Pulmonary artery endothelial cell (primary cell): ENCODE measurements at regions not wholly inside any gene's neighbourhood (a gene's known extent, or its start where the extent isn't known, plus 50 kb on each side); places are given as distances from the start of the nearest gene placed in this dataset.
"Not testable (repeated sequence)": the region's sequence is repeated elsewhere in the genome, so short reads cannot be mapped to it uniquely, and the experiment has no call there.

Experiments used
- DNase-seq: peaks from one replicate; pipeline ENCODE4 v3.0.0-alpha.2; 2011; ENCODE audit warnings: low read depth, low spot score

DNA sequence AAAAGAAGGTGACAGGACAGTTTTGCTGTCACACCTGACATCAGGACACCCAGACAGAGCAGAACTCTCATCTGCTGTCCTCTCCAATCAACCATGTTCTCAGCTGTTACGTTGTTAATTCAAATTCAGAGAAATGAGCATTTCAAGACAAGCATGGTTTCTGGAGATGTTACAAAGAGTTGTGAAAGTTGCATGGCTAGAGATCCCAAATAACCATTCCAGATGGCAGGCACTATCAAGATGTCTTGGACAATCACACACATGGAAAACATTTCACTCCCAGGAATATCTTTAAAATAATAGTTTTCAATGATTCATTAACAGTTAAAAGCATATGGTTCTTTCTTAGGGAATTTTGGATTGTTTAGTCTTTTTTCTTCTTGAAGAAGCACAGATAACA is 533.1 kb downstream of the AGTPBP1 start:
- no peak for DNase-seq

DNA sequence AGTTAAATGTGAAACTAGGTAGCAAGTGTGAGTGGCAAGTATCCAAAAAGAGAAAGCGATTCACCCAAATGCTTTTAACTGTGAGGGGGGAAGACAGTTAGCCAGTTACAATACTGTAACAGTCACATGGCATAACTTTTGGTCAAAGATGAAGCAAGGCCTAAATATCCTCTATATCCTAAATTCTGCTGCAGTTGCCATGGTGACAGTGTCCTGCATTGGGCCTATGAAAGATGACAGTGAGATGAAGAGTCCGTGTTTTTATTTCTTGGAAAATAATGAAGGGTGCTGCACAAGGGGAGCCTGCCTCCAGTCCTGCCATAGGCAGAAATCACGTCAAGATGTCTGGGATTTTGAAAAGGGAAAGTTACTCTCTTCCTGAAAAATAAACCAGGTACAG is 534.6 kb downstream of the NTRK2 start:
- no peak for DNase-seq

DNA sequence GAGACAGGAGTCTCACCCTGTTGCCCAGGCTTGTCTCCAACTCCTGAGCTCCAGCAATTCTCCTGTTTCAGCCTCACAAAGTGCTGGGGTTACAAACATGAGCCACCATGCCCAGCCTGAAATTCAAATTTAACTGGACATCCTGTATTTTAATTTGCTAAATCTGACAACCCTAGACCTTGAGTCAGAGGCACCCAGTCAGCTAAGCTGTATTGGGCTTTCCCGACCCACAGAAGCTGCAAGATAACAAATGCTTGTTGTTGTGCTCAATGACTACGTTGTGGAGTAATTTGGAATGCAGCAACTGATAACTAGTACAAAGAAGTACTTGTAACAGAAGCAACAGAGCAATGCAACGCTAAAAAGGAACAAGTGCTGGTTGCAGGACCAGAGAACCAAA is 533.1 kb downstream of the NTRK2 start:
- no peak for DNase-seq

DNA sequence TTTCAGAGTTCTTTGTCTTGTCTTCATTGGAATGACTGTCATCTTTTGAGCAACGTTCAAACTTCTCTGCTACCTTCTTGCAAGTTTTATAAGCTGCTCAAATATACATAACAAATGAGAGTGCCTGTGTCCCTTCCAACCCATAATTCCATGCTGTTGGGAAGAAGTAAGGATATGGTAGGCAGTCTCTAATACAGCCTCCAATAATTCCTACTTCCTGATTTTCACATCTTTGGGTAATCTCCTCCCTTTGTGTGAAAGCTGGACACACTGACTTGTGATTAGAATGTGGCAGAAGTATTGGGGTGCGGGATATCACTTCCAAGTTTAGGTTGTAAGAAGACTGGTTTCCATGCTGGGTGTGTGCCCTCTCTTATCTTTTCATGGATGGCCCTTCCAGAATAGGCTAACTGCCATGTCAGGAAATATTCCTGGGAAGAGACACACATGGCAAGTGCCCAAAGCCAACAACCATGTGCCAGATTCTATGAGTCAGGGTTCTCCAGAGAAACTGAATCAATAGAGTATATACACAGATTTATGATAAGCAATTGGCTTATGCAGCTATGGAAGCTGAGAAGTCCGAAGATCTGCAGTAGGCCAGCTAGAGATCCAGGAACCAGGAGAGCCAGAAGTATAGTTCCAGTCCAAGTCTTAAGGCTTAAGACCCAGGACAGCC is 531.3 kb downstream of the NTRK2 start:
- no peak for DNase-seq

DNA sequence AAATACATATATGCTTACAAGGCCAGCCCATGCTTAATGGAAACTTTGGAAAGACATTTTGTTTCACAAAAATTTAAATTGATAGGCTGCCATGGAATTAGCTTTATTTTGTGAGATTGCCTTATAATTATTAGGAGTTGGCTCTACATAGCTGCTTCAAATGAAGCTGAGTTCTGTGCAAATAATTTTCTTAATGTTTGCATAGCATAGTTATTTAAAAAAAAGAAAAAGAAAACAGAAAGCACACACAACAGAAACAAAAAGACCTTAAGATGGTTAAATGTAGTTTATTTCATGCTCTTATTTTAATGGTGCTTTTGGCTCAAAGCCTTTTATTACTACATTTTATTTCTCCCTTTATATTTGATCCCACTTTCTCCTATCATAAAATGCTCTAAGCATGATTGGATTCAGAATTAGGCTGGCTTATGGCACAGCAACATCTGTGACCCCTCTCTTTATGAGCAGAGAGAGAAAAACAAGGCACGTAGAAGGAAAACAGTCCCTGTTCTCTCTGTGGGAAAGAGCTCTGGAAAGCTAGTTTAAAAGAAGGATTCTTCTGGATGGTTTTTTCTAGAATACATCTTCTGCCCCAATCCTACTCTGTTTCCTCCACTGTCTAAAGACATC is 530.5 kb downstream of the NTRK2 start:
- no peak for DNase-seq

DNA sequence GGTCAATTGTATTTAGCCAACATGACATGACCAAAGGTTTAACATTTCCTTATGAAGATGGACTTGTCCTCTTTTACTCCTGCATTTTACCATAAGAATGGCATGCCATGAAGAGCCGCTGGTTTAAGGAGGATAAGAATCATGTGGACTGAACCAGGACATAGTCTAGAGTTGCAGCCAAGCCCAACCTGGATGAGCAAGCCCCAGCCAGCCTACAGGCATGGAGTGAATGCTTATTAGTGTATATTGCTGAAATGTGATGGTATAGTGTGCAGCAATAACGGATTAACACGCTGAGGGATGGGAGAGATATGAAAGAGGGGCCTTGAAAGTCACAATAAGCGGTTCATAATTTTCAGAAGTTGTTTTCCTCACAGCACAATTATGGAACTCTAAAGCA is 523.2 kb downstream of the NTRK2 start:
- no peak for DNase-seq

DNA sequence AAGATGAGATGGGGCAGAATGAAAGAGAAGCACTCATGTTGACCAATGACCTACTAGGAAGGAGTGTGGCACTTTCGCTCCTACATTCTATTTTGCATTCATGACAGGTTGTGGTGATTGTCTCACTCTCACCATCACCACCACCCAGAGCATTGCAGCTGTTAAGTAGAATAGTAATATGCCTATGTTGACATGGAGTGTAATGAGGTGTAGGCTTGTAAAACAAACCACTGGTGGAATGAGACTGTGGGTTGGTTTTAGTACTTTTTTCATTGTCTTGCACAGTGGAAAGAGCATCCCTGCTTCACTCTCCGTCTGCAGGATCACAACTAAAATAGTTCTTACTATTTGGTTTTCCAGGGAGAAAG is 516.7 kb downstream of the NTRK2 start:
- no peak for DNase-seq

DNA sequence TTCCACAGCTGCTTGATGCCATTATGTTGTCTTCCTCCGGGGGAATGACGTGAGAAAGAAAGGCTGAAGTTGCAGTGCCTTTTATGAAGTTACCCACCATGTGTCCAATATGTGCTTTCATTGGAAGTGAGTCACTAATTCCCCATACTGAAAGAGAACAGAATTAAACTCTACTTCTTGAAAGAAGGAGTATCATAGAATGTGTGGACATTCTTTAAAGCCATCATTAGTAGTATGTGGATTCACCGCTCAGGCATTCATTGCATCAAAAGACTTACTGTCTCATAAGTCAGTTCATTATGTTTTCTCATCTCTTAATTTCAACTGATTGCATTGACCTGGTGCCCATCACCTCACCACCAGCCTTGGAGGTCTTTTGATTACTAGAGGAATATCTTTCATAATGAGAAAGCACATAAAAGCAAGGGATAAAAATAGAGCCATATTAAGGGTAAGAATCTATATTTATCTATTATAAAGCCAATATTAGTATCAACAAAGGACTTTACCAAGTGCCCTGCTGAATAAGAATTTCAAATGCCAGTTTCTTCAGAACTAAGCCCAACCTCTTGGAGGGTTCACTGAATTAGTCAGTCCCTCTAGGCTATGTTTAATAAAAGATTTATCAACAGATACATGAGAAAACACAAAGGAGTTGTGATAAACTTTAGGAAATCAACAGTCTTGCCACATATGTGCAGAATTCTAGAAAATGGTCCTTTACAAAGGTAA is 516.1 kb downstream of the NTRK2 start:
- no peak for DNase-seq

DNA sequence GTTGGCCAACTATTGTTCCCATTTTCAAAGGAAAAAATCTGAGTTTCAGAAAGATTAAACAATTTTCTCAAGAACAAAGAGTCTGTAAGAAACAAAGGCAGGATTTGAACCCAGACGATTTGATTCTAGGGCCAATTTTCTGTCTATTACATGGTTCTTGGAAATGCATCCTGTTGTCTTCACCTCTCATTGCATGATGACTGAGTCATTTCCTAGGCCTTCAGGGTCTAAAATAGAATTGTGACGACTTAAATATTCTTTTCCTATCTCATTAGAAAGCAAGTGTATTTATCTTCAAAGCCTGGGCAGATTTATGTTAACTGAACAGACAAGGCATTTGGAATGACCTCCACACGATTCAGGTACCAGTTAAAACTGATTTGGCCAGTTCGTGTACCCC is 512.9 kb downstream of the NTRK2 start:
- DNase-seq, result no peak

DNA sequence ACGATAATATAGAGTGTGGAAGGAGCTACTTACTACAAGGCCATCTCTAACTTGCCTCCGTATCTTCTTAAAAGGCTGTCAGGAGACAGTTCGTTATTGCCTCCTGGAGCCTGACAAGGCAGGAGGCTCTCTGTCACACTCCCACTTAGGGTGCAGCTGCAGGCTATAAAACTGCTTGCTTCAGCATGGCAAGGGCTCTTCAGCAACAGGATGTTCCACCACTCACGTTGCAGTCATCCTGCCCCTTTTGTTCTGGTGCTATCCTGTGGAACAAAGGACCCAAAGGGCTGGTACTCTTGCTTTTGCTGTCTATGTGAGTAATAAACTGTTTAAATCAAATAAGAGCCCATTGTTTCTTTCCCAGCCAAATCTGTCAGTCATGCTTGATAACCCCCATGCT is 508.9 kb downstream of the NTRK2 start:
- no peak for DNase-seq

DNA sequence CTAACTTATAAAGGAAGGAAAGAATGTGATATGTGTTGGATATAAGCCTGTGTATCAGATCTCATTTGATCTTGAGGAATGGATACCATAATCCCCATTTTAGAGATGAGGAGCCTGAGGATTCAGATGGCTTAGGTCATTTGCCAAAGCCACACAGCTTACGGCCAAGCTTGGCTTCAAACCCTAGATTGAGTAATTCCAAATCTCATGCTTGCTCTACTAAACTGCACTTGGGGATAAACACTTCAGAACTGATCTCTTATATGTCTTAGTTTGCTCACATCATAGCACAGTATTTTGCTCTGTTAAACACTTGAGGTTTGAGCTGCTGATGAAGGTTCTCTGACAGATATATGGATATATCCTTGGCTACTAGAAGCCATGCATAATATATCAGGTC is 504.4 kb downstream of the NTRK2 start:
- DNase-seq, result no peak

DNA sequence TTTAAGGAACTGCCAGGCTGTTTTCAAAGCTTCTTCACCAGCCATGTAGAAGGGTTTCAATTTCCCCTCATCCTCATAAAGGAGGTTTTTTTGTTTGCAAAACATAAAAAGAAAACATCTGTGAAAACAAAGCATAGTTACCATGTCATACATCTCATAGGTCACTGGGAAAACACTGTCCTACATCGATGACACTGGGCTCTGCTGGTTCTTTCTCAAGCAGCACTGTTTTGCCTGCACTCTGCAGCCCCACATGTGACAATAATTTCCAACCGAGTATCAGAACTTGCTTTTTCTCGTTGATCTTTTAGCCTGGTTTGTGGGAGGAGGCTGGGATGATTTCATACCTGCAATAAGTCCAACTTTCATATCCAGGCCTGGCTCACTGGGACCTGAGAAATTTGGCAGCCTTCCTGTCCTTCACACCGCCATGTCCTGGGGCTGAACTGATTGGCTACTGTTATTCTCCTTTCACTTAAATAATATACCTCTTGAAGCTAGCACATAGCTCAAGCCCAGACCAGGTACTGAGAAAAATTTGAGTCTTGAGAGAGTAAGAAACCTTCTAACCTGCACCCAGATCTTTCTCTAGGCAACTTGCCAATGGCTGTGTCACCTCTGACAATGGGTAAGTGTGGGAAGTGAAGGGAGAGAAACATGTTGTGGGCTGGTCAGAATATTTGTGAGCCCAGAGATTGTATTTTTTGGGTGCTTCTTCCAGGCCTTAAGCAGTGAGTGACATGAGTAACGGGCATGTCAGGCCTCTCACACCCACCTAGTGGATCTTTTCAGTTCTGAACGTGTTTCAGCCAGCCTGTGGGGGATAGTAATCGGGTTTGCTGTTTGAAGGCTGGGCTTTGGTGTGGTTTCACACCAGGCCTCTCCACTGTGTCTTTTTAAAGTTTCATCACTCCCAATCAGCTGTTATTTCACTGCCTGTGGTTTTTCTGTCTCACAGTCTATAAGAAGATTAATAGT is 502.8 kb downstream of the NTRK2 start:
- DNase-seq, result no peak

DNA sequence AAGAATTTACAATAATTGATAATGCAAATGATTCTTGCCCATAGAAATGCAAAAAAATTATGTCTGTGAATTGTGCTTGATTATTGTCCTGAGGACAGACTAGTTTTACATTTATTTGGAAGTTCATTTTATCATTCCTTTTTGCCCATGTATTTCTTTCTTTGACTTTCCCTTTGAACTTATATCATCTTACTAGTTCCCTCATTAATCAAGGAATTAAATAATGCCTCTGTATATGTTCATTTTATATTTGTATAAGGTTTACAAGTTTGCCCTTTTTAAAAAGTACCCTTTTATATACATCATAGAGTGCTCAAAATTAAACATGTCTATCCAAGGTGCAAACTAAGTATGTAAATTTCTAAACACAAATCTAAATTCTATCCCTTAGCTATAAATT is 501.6 kb downstream of the NTRK2 start:
- no peak for DNase-seq

DNA sequence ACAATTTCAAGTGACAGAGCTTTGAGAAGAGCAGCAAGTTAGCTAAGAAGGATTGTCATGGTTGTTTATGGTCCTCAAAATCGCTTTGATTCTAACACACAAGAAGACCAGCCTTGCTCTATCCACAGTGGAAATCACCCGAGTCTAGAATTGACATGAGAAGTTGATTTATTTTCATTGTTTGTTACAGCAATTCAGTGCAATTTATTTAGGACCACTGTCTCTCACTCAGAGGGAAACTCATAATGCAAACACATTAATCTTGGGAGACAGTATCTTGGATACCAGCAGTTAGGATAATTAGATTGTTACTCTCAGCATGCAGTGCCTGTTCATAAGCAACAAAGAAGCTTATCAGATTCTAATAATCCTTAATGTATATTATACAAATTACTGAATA is 498.9 kb downstream of the NTRK2 start:
- no peak for DNase-seq

DNA sequence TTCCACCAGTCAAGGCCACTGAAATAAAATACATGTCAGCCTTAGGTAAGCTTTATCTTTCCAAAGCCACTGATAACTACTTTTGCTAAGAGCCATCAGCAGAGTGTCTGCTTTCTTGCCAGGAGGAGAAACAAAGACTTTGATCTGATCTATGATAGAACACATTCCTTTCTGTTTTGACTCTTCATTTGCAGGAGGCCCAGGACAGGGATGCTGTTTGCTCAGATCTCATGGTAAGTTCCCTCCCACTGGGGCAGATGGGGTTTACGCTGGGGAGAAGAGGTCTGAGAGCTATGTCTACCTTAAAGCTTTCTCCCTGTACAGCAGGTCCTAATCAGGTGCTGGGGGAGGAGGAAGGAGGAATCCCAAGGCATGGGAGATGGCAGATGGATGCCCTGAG is 497.6 kb downstream of the NTRK2 start:
- DNase-seq, result no peak

DNA sequence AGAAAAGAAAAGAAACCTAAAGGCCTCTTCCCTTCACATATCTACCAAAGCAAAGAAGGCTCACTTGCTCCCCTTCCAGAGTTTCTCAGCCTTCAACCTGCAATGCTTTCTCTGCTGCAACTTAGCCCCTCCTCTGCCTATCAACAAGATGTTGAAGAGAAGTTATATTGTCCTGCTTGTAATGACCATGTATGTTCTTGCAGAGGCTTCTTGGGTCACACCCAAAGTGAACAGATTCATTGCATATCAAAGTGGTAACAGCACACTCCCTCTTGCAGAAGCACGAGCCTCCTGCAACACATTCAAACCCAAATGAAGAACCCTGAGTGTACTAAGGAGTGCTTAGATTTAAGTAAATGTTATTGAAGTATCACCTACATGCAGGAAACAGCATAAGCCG is 494.3 kb downstream of the NTRK2 start:
- DNase-seq, result no peak

DNA sequence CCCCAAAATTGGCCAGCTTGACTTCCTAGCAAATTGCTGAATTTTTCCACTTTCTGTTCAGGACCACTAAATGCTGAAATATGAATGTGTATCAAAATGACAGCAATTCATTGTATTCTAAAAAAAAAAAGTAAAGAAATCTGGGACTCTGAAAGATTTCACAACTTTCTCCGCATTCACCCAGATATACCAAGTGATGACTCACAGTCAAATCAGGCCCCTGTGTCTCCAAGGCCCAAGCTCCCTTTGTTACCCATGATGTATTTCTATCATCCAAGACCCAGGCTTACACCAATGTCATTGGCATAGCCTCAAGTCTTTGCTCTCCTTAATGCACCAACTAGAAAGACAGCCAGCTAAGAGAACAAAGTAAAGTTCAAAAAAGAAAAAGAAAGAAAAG is 493.9 kb downstream of the NTRK2 start:
- no peak for DNase-seq

DNA sequence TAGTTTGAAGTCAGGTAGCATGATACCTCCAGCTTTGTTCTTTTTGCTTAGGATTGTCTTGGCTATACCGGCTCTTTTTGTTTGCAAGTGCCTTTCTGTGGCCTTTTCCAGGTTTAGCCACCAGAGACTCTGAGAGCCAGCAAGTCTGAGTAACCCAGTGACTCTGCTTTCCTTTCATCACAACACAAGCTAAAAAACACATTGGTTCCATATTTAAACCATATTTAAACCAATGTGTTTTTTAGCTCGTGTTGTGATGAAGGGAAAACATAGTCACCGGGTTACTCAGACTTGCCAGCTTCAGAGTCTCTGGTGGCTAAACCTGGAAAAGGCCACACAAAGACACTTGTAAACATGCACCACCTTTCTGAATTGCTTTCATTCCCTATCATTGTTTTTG is 493.3 kb downstream of the NTRK2 start:
- no peak for DNase-seq

DNA sequence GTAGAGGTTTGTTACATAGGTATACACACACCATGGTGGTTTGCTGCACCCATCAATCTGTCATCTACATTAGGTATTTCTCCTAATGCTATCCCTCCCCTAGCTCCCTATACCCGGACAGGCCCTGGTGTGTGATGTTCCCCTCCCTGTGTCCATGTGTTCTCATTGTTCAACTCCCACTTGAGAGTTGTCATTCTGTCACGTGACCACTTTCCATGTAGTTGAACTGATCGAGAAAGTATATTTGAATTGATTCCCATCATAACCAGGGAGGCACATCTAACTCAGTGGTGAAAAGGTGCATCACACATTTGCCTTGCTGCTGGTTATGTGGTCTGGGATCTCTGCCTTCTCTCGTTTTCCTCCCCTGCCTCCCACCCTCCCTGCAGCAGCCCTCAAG is 491.4 kb downstream of the NTRK2 start:
- DNase-seq, result not testable (repeated sequence)

DNA sequence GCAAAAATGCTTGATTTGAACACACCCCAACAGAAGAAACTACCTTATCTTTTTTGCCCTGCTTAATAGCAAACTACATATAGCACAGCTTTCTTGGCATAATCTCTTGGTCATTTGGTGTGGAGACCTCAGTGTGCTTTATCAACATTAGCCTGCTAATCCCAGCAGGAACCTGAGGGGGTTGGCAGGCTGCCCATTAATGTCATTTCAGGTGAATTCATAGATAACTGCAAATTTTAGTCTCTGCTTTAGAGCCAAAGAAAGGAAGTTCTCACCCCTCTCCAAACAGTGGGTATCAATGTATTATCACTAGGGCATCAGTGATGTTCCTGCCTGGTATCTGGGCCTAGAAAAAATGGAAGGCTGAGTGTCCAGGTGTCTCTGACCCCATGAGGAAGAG is 489.0 kb downstream of the NTRK2 start:
- no peak for DNase-seq

DNA sequence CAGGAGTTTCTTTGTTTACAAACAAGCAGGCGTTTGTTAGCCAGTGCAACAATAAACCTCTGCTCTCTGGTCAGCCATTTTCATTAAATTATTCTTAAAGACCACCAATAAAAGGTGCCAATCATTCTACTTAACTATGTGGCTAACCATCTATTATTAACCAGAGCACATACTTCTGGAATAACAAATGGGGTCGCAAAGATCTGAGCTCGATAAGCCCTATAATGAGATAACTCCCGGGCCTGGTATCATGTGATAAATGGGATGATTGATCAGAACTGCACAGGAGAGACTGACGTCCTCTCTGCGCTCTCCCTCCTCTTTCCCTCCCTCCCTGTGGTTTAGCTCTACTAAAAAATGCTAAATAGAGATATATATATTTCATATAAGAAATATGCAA is 488.2 kb downstream of the NTRK2 start:
- no peak for DNase-seq

DNA sequence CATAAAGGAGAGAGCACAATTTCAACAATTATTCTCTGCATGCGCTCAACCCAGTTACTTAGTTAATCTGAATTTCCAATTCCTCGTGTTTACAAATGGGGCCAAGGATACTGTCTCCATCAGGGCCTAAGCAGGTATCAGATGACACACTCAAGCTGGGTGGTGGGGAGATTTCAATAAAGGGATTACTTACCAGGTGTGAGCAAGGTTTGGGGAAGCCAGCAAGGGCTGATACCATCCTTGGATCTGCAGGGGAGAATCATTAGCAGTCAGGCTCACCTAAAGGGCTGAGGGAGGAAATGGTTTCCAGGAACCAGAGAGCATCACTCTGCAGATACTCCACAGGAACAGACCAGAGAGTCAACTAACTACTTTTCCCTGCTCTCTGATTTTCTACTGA is 487.1 kb downstream of the NTRK2 start:
- no peak for DNase-seq
